Suprapubic skin (tissue), 4 donors: ENCODE measurements at regions not wholly inside any gene's neighbourhood (a gene's known extent, or its start where the extent isn't known, plus 50 kb on each side); places are given as distances from the start of the nearest gene placed in this dataset.

Experiments
- CTCF ChIP-seq, 2 donors: fragments of 200-600 bp in 1 of 2; fragments of 450-650 bp in 1 of 2; sonication (generic) in 1 of 2; IDR thresholded peaks; one replicate each; pipeline ENCODE4 v1.5.1; 2016 to 2019; ENCODE audit warnings: antibody characterized with exemption in 2 of 2, mild to moderate bottlenecking in 1 of 2, moderate library complexity in 1 of 2
- EP300 ChIP-seq: sonication (generic); formaldehyde crosslinking; IDR thresholded peaks from one replicate; pipeline ENCODE4 v1.6.1; 2017; ENCODE audit warnings: antibody characterized with exemption
- POLR2A ChIP-seq, 2 donors: fragments of 450-650 bp; IDR thresholded peaks; one replicate each; pipeline ENCODE4 v1.6.1; 2017; ENCODE audit warnings: antibody characterized with exemption in 2 of 2, mild to moderate bottlenecking in 2 of 2, moderate library complexity in 2 of 2
- POLR2AphosphoS5 ChIP-seq, 3 donors: sonication (generic); formaldehyde crosslinking; IDR thresholded peaks; one replicate each; pipeline ENCODE4 v1.6.1; 2017; ENCODE audit warnings: antibody characterized with exemption in 3 of 3

- no peak for TF ChIP-seq CTCF (IDR thresholded peaks at IDR 0.05)
- TF ChIP-seq EP300: no peak
- TF ChIP-seq POLR2A (IDR thresholded peaks at IDR 0.05): no peak
- TF ChIP-seq POLR2AphosphoS5 (IDR thresholded peaks at IDR 0.05): no peak
These were observed 94.7 kb upstream of the TAF1B start for GRCh38 chr2:9748577-9748976.
